ENCODE measurements at regions not wholly inside any gene's neighbourhood (a gene's known extent, or its start where the extent isn't known, plus 50 kb on each side); places are given as distances from the start of the nearest gene placed in this dataset.

GRCh38 chr12:24379433-24379832 is 430.0 kb upstream of the SOX5 start:
- Histone ChIP-seq H2AK5ac (ENCODE audit: low read depth, low read length) (no peak overlapping the region), H3K79me1 (ENCODE audit: low read depth, low read length) (no peaks in the 10 kb centered on the region), H3K4ac (ENCODE audit: low read length) (no peak overlapping the region), H2BK5ac (ENCODE audit: low read length) (no peak overlapping the region), H3K9ac (ENCODE audit: low read depth, low read length, poor library complexity) (no peak overlapping the region), H4K91ac (ENCODE audit: low read depth, low read length, poor library complexity) (no peak overlapping the region), H3K18ac (ENCODE audit: low read length) (no peak overlapping the region), H4K8ac (ENCODE audit: low read depth, low read length) (no peak overlapping the region), H2BK120ac (ENCODE audit: low read depth, low read length) (no peak overlapping the region), H2AFZ (ENCODE audit: low read length) (no peak overlapping the region), H2BK12ac (ENCODE audit: low read length) (no peak overlapping the region), H3K14ac (ENCODE audit: low read length) (no peak overlapping the region), H3K27me3 (ENCODE audit: control insufficient read depth in 3 of 3, insufficient read depth in 3 of 3, low read depth in 1 of 3, low read length in 3 of 3) (no peaks in the 10 kb centered on the region), H3K9me3 (replicated peaks in 1 of 2; ENCODE audit: control insufficient read depth in 2 of 2, insufficient read depth in 1 of 2, low read depth in 1 of 2, low read length in 2 of 2) (peaks cover 2 to 26% of the 10 kb centered on the region in 2 donors), H2BK15ac (ENCODE audit: low read length) (no peak overlapping the region), H3K4me3 (ENCODE audit: low read length in 2 of 2) (no peak overlapping the region), H3K27ac (replicated peaks; ENCODE audit: low read length) (peak overlapping the region; percentile 25), H3K4me1 (ENCODE audit: control insufficient read depth in 2 of 2, insufficient read depth in 1 of 2, low read depth in 1 of 2, low read length in 2 of 2) (peaks cover 14 to 23% of the 10 kb centered on the region in 2 donors), H3K23ac (ENCODE audit: low read depth, low read length, poor library complexity) (no peak overlapping the region), H3K4me2 (ENCODE audit: insufficient read depth, low read length, poor library complexity, severe bottlenecking) (no peak overlapping the region), H3K36me3 (replicated peaks in 1 of 2; ENCODE audit: control insufficient read depth in 2 of 2, insufficient read depth in 2 of 2, low read length in 2 of 2) (peaks cover 0 to 6% of the 10 kb centered on the region in 2 donors)
- WGBS, 2 donors (ENCODE audit: extremely low coverage in 2 of 2, insufficient read length in 2 of 2, insufficient replicate concordance in 1 of 2): no CpG with 5 or more reads among the region's 3 CpGs
- DNase-seq (ENCODE audit: low spot score): no peak

GRCh38 chr12:24378548-24379407 is 429.3 kb upstream of the SOX5 start:
- peak overlapping the region; percentile 14 for H3K4me2 ChIP-seq (ENCODE audit: insufficient read depth, low read length, poor library complexity, severe bottlenecking)
- H3K36me3 ChIP-seq (replicated peaks in 1 of 2; ENCODE audit: control insufficient read depth in 2 of 2, insufficient read depth in 2 of 2, low read length in 2 of 2): peaks cover 0 to 1% of the 10 kb centered on the region in 2 donors
- H4K91ac ChIP-seq (ENCODE audit: low read depth, low read length, poor library complexity): no peak overlapping the region
- H3K4ac ChIP-seq (ENCODE audit: low read length): no peak overlapping the region
- WGBS, 2 donors (ENCODE audit: extremely low coverage in 2 of 2, insufficient read length in 2 of 2, insufficient replicate concordance in 1 of 2): no CpG with 5 or more reads among the region's 10 CpGs
- no peak overlapping the region for H2BK5ac ChIP-seq (ENCODE audit: low read length)
- no peaks in the 10 kb centered on the region for H3K79me1 ChIP-seq (ENCODE audit: low read depth, low read length)
- H3K9me3 ChIP-seq (replicated peaks in 1 of 2; ENCODE audit: control insufficient read depth in 2 of 2, insufficient read depth in 1 of 2, low read depth in 1 of 2, low read length in 2 of 2): peaks cover 2 to 22% of the 10 kb centered on the region in 2 donors
- no peak overlapping the region for H2BK12ac ChIP-seq (ENCODE audit: low read length)
- H2AK5ac ChIP-seq (ENCODE audit: low read depth, low read length): no peak overlapping the region
- H3K18ac ChIP-seq (ENCODE audit: low read length): no peak overlapping the region
- no peak overlapping the region for H2BK120ac ChIP-seq (ENCODE audit: low read depth, low read length)
- DNase-seq (ENCODE audit: low spot score): no peak
- H3K27me3 ChIP-seq (ENCODE audit: control insufficient read depth in 3 of 3, insufficient read depth in 3 of 3, low read depth in 1 of 3, low read length in 3 of 3): no peaks in the 10 kb centered on the region
- no peak overlapping the region for H2BK15ac ChIP-seq (ENCODE audit: low read length)
- H3K27ac ChIP-seq (replicated peaks; ENCODE audit: low read length): peak overlapping the region; percentile 45
- no peak overlapping the region for H3K9ac ChIP-seq (ENCODE audit: low read depth, low read length, poor library complexity)
- H2AFZ ChIP-seq (ENCODE audit: low read length): no peak overlapping the region
- no peak overlapping the region for H3K14ac ChIP-seq (ENCODE audit: low read length)
- H3K4me1 ChIP-seq (ENCODE audit: control insufficient read depth in 2 of 2, insufficient read depth in 1 of 2, low read depth in 1 of 2, low read length in 2 of 2): peaks cover 14 to 23% of the 10 kb centered on the region in 2 donors
- no peak overlapping the region for H4K8ac ChIP-seq (ENCODE audit: low read depth, low read length)
- H3K4me3 ChIP-seq (ENCODE audit: low read length in 2 of 2): no peak overlapping the region
- no peak overlapping the region for H3K23ac ChIP-seq (ENCODE audit: low read depth, low read length, poor library complexity)

DNA sequence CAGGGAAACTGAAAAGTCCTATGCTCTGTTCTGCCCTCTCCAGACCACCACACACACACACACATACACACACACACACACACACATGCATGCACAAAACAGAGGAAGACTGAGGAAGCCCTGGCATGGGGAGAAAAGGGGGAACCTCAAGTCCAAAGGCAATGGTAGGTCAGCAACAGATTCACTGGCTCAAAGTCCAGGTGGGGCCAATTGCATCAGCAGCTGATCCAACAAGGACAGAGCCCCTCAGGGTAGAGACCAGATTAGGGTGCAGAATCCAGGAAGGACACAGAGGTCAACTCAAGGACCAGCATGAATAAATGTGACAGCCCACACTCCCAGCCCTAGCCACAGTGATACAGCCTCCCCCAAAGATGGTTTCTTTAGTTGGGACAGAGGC is 425.0 kb upstream of the SOX5 start:
- Histone ChIP-seq H3K79me1 (ENCODE audit: low read depth, low read length) (no peaks in the 10 kb centered on the region), H4K8ac (ENCODE audit: low read depth, low read length) (no peak overlapping the region), H3K27me3 (ENCODE audit: control insufficient read depth in 3 of 3, insufficient read depth in 3 of 3, low read depth in 1 of 3, low read length in 3 of 3) (no peaks in the 10 kb centered on the region), H3K14ac (ENCODE audit: low read length) (no peak overlapping the region), H3K9me3 (replicated peaks in 1 of 2; ENCODE audit: control insufficient read depth in 2 of 2, insufficient read depth in 1 of 2, low read depth in 1 of 2, low read length in 2 of 2) (no peaks in the 10 kb centered on the region), H2BK5ac (ENCODE audit: low read length) (no peak overlapping the region), H2BK120ac (ENCODE audit: low read depth, low read length) (no peak overlapping the region), H2BK15ac (ENCODE audit: low read length) (no peak overlapping the region), H3K9ac (ENCODE audit: low read depth, low read length, poor library complexity) (no peak overlapping the region), H4K91ac (ENCODE audit: low read depth, low read length, poor library complexity) (no peak overlapping the region), H3K23ac (ENCODE audit: low read depth, low read length, poor library complexity) (no peak overlapping the region), H3K4ac (ENCODE audit: low read length) (no peak overlapping the region), H2AFZ (ENCODE audit: low read length) (no peak overlapping the region), H3K4me3 (ENCODE audit: low read length in 2 of 2) (no peak overlapping the region), H3K4me1 (ENCODE audit: control insufficient read depth in 2 of 2, insufficient read depth in 1 of 2, low read depth in 1 of 2, low read length in 2 of 2) (peaks cover 10 to 14% of the 10 kb centered on the region in 2 donors), H3K4me2 (ENCODE audit: insufficient read depth, low read length, poor library complexity, severe bottlenecking) (no peak overlapping the region), H2BK12ac (ENCODE audit: low read length) (no peak overlapping the region), H3K36me3 (replicated peaks in 1 of 2; ENCODE audit: control insufficient read depth in 2 of 2, insufficient read depth in 2 of 2, low read length in 2 of 2) (no peaks in the 10 kb centered on the region), H3K18ac (ENCODE audit: low read length) (no peak overlapping the region), H2AK5ac (ENCODE audit: low read depth, low read length) (no peak overlapping the region), H3K27ac (replicated peaks; ENCODE audit: low read length) (no peak overlapping the region)
- no peak for DNase-seq (ENCODE audit: low spot score)

GRCh38 chr12:24373004-24373403 is 423.5 kb upstream of the SOX5 start:
- H3K4me1 ChIP-seq (ENCODE audit: control insufficient read depth in 2 of 2, insufficient read depth in 1 of 2, low read depth in 1 of 2, low read length in 2 of 2): peaks cover 0 to 4% of the 10 kb centered on the region in 2 donors
- no peak overlapping the region for H3K27ac ChIP-seq (replicated peaks; ENCODE audit: low read length)
- no peaks in the 10 kb centered on the region for H3K36me3 ChIP-seq (replicated peaks in 1 of 2; ENCODE audit: control insufficient read depth in 2 of 2, insufficient read depth in 2 of 2, low read length in 2 of 2)
- H3K4ac ChIP-seq (ENCODE audit: low read length): no peak overlapping the region
- DNase-seq (ENCODE audit: low spot score): no peak
- H3K14ac ChIP-seq (ENCODE audit: low read length): no peak overlapping the region
- no peak overlapping the region for H3K4me3 ChIP-seq (ENCODE audit: low read length in 2 of 2)
- H4K8ac ChIP-seq (ENCODE audit: low read depth, low read length): no peak overlapping the region
- no peak overlapping the region for H2BK15ac ChIP-seq (ENCODE audit: low read length)
- no peak overlapping the region for H3K9ac ChIP-seq (ENCODE audit: low read depth, low read length, poor library complexity)
- 100% methylated on average over 1 of the region's 3 CpGs; no CpG with 5 or more reads in 1 of the 2 donors for WGBS, 2 donors (ENCODE audit: extremely low coverage in 2 of 2, insufficient read length in 2 of 2, insufficient replicate concordance in 1 of 2)
- H2BK120ac ChIP-seq (ENCODE audit: low read depth, low read length): no peak overlapping the region
- no peak overlapping the region for H3K4me2 ChIP-seq (ENCODE audit: insufficient read depth, low read length, poor library complexity, severe bottlenecking)
- no peak overlapping the region for H2BK12ac ChIP-seq (ENCODE audit: low read length)
- H2BK5ac ChIP-seq (ENCODE audit: low read length): no peak overlapping the region
- no peak overlapping the region for H3K23ac ChIP-seq (ENCODE audit: low read depth, low read length, poor library complexity)
- no peak overlapping the region for H2AK5ac ChIP-seq (ENCODE audit: low read depth, low read length)
- H3K18ac ChIP-seq (ENCODE audit: low read length): no peak overlapping the region
- H4K91ac ChIP-seq (ENCODE audit: low read depth, low read length, poor library complexity): no peak overlapping the region
- H3K27me3 ChIP-seq (ENCODE audit: control insufficient read depth in 3 of 3, insufficient read depth in 3 of 3, low read depth in 1 of 3, low read length in 3 of 3): no peaks in the 10 kb centered on the region
- no peak overlapping the region for H2AFZ ChIP-seq (ENCODE audit: low read length)
- no peaks in the 10 kb centered on the region for H3K9me3 ChIP-seq (replicated peaks in 1 of 2; ENCODE audit: control insufficient read depth in 2 of 2, insufficient read depth in 1 of 2, low read depth in 1 of 2, low read length in 2 of 2)
- H3K79me1 ChIP-seq (ENCODE audit: low read depth, low read length): no peaks in the 10 kb centered on the region
